ES-I3 (cell line): ENCODE measurements at regions not wholly inside any gene's neighbourhood (a gene's known extent, or its start where the extent isn't known, plus 50 kb on each side); places are given as distances from the start of the nearest gene placed in this dataset.
"Not testable (repeated sequence)": the region's sequence is repeated elsewhere in the genome, so short reads cannot be mapped to it uniquely, and the experiment has no call there.

Experiments used
- H3K36me3 ChIP-seq: 2 replicates; pipeline ENCODE4 v1.6.1; 2013; ENCODE audit warnings: mild to moderate bottlenecking, low read length, control low read depth, moderate library complexity; ENCODE audit not compliant: insufficient read depth
- H3K4me1 ChIP-seq: 2 replicates; pipeline ENCODE4 v1.6.1; 2013; ENCODE audit warnings: mild to moderate bottlenecking, control low read depth, low read length; ENCODE audit not compliant: insufficient read depth
- H3K9ac ChIP-seq: 2 replicates; pipeline ENCODE4 v1.6.1; 2013; ENCODE audit warnings: low read depth, mild to moderate bottlenecking, low read length, moderate library complexity
- H3K9me3 ChIP-seq: 2 replicates; pipeline ENCODE4 v1.6.1; 2013; ENCODE audit warnings: mild to moderate bottlenecking, low read length, moderate library complexity; ENCODE audit not compliant: control insufficient read depth, insufficient read depth

GRCh38 chr10:60618861-60619260 is 159.4 kb upstream of the CDK1 start:
- no peaks in the 10 kb centered on the region for H3K9me3 ChIP-seq
- H3K9ac ChIP-seq: no peak overlapping the region
- H3K4me1 ChIP-seq: no peaks in the 10 kb centered on the region
- no peaks in the 10 kb centered on the region for H3K36me3 ChIP-seq

DNA sequence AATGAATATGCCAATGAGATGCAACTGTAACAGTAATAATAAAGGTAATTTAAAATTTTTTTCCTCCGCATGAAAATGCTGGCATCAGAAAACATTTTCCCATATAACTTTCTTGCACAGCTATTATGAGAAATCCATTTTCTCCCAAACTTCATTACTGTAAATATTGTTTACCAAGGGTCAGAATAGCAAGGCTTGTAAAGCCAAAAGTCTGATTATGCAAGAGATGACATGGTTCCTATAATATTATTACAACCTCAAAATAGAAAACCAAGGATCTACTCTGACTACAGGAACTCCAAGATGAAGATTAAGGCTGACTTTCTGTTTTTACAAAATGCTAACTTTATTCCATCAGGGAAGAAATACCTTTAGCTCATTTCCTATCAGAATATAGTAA is 162.7 kb upstream of the CDK1 start:
- Histone ChIP-seq H3K4me1 (peaks cover 5% of the 10 kb centered on the region; the same call in 1 of the 2 replicates), H3K36me3 (no peaks in the 10 kb centered on the region), H3K9ac (no peak overlapping the region), H3K9me3 (no peaks in the 10 kb centered on the region)

DNA sequence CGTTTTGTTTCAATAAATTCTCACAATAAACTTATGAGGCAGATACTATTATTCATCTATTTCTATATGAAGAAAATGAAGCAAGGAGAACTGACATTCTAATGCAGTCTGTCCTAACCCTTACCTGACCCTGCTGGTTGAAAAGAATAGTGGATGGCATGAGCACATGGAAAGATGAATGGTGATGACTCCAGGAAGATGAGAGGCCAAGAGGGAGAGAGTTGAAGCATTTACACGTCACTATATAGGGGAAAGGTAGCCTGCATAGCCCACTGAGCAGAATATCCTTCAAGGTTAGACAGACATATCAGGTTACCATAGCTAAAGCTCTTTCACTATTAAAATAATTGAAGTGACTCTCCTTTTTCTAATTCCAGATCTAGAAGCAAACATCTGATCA is 163.9 kb upstream of the CDK1 start:
- Histone ChIP-seq H3K36me3 (no peaks in the 10 kb centered on the region), H3K9ac (no peak overlapping the region), H3K9me3 (no peaks in the 10 kb centered on the region), H3K4me1 (peaks cover 5% of the 10 kb centered on the region; the same call in 1 of the 2 replicates)

GRCh38 chr10:60613434-60613833 is 164.8 kb upstream of the CDK1 start:
- Histone ChIP-seq H3K9me3 (no peaks in the 10 kb centered on the region), H3K36me3 (no peaks in the 10 kb centered on the region), H3K4me1 (peaks cover 5% of the 10 kb centered on the region; the same call in 1 of the 2 replicates), H3K9ac (no peak overlapping the region)

GRCh38 chr10:60611291-60611747 is 167.0 kb upstream of the CDK1 start:
- peaks cover 5% of the 10 kb centered on the region; the same call in 1 of the 2 replicates for H3K4me1 ChIP-seq
- H3K36me3 ChIP-seq: no peaks in the 10 kb centered on the region
- no peaks in the 10 kb centered on the region for H3K9me3 ChIP-seq
- H3K9ac ChIP-seq: no peak overlapping the region

GRCh38 chr10:60607372-60607771 is 170.9 kb upstream of the CDK1 start:
- no peak overlapping the region for H3K9ac ChIP-seq
- H3K9me3 ChIP-seq: no peaks in the 10 kb centered on the region
- H3K4me1 ChIP-seq: peaks cover 5% of the 10 kb centered on the region; the same call in 1 of the 2 replicates
- no peaks in the 10 kb centered on the region for H3K36me3 ChIP-seq

DNA sequence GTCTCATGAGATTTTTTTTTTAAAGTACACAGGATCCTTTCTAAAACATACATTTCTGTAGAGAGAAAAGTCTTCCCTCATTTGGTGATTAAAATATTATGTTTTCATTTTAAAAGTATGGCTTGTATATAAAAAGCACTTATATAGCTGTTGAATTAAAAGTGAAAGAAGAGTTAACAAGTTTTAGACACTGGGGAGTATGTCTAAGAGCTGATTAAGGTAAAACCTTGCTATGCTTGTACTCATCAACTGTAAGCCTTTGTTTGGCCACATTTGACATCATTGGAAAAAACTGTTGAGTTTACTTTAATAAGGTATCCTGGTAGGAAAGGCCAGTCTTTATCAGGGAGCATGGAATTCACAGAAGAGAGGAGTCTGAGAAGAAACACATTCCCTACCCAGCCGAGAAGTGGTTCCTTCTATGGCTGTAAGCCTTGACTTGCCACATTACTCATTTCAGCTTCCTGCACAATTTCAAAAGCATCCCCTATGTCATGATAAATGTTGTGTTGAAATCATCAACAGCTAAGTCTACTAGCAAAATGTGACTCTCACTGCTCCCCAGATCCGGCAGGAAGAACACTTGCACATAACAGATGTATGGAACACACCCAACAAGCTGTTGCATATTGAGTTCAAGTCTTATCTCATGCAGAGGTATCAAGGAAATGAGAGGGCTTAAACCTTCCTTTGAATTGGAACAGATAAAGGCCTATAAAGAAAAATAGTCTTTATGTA is 171.8 kb upstream of the CDK1 start:
- no peak overlapping the region for H3K9ac ChIP-seq

GRCh38 chr10:60605476-60605875 is 172.8 kb upstream of the CDK1 start:
- no peaks in the 10 kb centered on the region for H3K36me3 ChIP-seq
- no peaks in the 10 kb centered on the region for H3K4me1 ChIP-seq
- no peak overlapping the region for H3K9ac ChIP-seq
- H3K9me3 ChIP-seq: no peaks in the 10 kb centered on the region

More for the DNA sequence above, 171.8 kb upstream of the CDK1 start:
- Histone ChIP-seq H3K36me3 (no peaks in the 10 kb centered on the region), H3K9me3 (no peaks in the 10 kb centered on the region), H3K4me1 (peaks cover 2% of the 10 kb centered on the region; the same call in 1 of the 2 replicates)

- no peaks in the 10 kb centered on the region for H3K9me3 ChIP-seq
- H3K9ac ChIP-seq: no peak overlapping the region
- no peaks in the 10 kb centered on the region for H3K4me1 ChIP-seq
- no peaks in the 10 kb centered on the region for H3K36me3 ChIP-seq
These were observed 173.9 kb upstream of the CDK1 start for GRCh38 chr10:60604342-60604741.

DNA sequence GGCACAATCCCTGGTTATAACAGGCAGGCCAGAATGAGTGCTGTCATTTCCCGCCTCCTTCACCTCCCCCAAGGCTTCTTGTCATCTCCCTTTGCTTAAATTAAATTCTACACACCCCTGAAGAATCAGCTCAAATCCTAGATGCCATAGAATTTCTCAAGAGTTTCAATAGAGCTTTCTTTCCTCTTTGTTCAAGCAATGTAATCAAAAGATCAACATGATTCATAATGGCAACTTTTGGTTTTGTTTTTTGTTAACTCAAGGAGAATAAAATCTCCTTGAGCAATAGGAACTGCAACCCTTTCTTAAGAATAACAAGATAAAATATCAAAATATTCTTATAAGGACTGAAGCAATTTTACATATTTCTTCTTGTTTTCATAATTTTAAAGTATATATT is 180.8 kb upstream of the CDK1 start:
- Histone ChIP-seq H3K9me3 (no peaks in the 10 kb centered on the region), H3K4me1 (no peaks in the 10 kb centered on the region), H3K36me3 (no peaks in the 10 kb centered on the region), H3K9ac (no peak overlapping the region)

DNA sequence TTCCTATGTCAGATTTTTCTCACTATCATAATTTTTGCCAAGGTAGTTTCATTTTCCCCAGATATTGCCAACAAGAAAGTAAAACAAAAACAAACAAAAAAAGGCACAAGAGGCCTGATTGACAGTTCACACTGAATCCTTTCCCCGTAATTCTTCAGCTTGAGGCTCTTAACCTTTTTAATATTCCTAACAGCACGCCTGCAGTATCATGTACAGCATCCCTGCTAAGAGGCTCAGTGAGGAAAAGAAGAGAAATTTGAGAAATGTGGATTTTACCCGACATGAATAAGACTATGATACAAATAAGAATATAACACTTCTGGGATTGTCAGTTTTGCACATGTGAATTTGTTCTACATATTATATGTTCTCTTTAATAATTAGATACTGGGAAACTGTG is 182.4 kb upstream of the CDK1 start:
- Histone ChIP-seq H3K4me1 (no peaks in the 10 kb centered on the region), H3K9ac (no peak overlapping the region), H3K36me3 (no peaks in the 10 kb centered on the region), H3K9me3 (no peaks in the 10 kb centered on the region)

DNA sequence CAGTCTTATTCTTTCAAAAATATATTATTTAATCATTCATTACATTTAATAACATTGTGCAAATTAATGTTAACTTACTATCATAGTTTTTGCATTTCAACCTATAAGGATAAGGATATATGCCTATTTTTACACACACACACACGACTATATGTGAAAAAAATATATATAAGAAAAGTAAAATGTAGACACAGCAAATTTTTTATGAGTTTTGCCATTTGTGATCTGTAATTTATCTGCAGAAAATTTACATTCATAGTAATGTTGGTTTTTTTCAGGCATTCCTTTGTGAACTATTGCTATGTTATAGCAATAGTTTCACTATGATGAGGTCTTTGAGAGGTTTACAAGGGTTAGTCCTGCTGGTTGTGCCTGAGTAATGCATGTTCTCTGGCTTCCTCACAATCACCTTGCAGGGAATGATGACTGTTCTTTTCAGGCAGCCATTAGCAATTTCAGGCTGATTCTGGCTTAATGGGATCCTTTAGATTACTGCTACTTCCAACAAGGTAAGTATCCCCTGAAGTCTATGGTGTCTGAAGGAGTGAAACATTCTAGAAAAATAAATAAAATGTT is 183.7 kb upstream of the CDK1 start:
- Histone ChIP-seq H3K36me3 (no peaks in the 10 kb centered on the region), H3K9me3 (no peaks in the 10 kb centered on the region), H3K4me1 (no peaks in the 10 kb centered on the region), H3K9ac (no peak overlapping the region)

DNA sequence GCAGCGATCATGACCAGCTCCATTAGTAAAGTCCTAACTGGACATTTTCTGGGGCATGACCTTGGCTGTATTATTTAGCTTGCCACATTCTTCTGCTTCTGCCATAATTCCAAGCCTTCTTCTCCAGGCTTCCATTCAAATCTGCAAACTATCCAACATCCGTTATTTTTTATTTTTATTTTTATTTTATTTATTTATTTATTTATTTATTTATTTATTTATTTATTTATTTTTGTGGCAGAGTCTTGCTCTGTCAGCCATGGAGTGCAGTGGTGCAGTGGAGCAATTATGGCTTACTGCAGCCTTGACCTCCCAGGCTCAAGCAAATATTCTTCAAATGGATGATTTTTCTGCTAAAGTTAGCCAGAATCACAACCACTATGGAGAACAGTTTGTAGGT is 187.2 kb upstream of the CDK1 start:
- no peaks in the 10 kb centered on the region for H3K4me1 ChIP-seq
- no peak overlapping the region for H3K9ac ChIP-seq
- no peaks in the 10 kb centered on the region for H3K36me3 ChIP-seq
- H3K9me3 ChIP-seq: no peaks in the 10 kb centered on the region

GRCh38 chr10:60589376-60589775 is 188.9 kb upstream of the CDK1 start:
- Histone ChIP-seq H3K9me3 (no peaks in the 10 kb centered on the region), H3K9ac (no peak overlapping the region), H3K36me3 (no peaks in the 10 kb centered on the region), H3K4me1 (no peaks in the 10 kb centered on the region)

GRCh38 chr10:60581782-60582181 is 192.1 kb upstream of the ANK3 start:
- H3K9me3 ChIP-seq, H3K4me1 ChIP-seq, H3K9ac ChIP-seq, H3K36me3 ChIP-seq: not testable (repeated sequence)
